Muscle of back (tissue), 3 donors: ENCODE measurements at regions not wholly inside any gene's neighbourhood (a gene's known extent, or its start where the extent isn't known, plus 50 kb on each side); places are given as distances from the start of the nearest gene placed in this dataset.
"Not testable (repeated sequence)": the region's sequence is repeated elsewhere in the genome, so short reads cannot be mapped to it uniquely, and the experiment has no call there.

Experiments used
- DNase-seq, 3 donors: peaks; one replicate each; pipeline versions ENCODE4 v3.0.0 to v3.0.0-alpha.2; 2013

DNA sequence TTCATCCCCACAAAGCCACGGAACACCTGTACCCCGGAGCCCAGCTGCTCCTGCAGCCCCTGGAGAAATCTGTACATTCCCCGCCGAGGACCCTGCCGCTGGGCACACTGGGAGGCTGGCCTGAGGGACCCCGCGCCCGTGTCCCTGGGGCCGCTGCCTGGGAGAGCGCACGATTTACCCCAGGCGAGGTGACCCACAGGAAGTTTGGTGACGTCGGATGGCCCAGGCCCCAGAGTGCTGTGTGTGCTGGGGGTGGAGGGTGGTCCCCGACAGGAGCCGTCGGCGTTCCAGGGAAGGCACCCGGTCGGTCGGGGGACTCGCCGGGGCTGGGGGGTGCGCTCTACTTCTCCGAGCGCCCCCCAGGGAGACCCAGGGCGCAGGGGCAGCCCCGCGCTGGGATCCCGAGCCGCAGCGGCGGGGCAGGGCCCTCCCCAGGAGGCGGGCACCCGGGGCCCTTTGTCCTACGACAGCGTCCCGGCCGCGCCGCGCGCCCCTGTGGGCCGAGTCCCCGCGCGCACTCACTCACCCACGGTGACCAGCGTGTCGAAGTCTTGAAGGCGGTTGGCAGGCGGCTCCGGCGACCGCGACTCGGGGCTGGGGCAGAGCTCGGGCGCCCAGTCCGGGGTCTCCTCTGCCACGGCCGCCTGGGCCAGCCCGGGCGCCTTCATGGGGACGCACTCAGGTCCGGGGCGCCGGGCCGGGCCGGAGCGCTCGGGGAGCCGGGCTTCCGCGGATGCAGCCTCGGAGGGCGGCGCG, 206.4 kb upstream of the PRKX start:
- DNase-seq = not testable (repeated sequence)

DNA sequence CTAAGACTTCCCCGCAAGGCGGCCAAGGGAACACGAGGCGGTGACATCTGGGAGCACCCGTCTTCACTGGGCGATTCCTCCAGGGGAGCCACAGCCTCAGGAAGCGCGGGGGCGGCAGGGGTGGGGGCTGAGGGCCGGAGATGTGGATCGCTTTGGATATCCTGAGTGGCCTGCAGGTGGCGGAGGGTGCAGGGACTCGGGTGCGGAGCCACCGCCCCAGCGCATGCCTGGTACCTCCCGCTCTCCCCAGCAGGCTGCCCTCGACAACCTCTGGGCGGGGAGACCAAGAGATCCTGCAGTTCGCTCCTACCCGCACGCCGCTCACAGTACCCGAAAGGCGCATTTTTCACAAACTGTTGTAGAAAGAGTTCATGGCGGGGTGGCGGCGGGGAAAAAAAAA, 201.4 kb upstream of the PRKX start:
- DNase-seq = not testable (repeated sequence)

DNA sequence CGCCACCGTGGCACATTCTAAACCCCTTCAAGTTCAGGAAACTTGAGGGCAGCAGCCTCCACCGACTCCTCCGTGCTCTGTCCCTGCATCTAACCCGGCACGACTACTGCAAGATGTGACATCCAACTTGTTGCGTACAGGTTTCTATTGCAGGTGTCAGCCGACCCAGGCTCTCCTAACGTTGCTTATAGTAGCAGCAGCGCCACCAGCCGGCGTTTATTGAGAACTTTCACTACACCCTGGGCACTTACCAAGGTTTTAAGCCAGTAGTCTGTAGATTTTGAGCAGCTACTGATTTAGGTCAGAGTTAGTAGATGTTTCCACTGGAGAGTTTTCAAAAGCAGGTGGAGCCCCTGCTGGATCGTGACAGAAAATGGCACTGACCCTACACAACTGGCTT, 200.6 kb upstream of the PRKX start:
- not testable (repeated sequence) for DNase-seq

DNA sequence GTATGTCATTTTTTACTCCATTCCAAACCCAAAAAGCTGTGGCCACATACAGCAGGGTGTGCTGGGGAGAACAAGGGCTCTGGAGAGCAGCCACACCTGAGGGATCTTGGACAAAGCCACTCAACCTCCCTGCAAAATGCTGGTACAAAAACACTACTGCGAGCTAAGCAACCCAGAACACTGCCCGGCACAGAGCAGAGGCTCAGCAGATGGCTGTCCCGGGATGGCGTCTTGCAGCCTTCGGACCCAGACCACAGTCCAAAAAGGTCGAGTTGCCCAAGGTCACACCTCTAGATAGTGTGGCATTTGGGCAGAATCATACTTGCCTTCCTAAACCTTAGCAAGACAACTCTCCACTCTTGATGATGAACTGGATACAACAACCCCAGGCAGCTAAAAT, 197.6 kb upstream of the PRKX start:
- not testable (repeated sequence) for DNase-seq

DNA sequence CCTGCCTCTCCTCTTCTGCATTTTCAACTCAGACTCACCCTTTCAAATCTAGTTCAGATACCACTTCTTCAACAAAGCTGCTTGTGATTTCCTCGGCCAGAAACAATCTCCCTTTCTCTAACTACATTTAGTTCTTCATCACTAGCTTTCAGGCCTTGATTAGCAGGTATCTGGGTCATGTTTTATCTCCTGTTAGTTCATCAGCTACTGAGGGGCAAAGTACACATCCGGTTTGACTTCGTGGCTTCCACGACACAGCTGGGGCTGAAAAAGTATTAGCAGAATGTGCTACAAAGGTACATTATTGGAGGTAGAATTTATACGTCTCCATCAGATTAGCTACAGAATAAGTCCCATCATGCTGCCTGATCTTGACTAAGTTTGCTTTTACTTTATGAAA, 197.2 kb upstream of the PRKX start:
- not testable (repeated sequence) for DNase-seq

DNA sequence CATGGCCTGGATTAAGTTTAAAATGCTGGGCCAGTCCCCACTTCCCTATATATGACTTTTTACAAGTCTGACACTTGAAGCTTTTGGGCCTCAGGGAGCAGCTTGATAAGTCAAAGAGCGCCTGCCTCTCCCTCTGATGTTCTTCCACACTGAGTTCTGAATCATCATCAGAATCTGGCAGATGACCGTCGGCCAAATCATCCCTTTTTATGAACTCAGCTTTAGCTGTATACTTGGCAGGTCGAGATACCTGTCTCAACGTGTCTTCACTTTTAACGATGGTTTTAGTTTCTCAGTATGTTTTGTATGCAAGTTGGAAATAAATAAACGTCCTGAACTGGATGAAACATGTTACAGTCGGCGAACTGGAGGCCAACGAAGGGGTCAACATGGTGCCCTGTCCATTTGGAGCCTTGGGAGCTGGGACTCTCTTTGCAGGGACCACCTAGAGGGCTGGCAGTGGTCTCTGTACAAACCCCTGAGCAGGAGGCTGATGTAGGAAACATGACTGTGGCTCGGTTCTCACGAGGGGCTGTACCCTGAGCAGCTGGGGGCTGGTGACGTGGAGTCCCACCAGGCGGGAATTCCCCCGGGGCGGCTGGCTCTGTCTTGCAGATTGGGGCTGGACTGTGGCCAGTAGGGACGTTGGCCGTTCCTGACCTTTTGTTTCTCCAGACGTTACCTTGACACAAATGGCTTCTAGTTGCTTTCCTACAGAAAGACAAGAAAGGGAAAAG, 192.2 kb upstream of the PRKX start:
- not testable (repeated sequence) for DNase-seq

DNA sequence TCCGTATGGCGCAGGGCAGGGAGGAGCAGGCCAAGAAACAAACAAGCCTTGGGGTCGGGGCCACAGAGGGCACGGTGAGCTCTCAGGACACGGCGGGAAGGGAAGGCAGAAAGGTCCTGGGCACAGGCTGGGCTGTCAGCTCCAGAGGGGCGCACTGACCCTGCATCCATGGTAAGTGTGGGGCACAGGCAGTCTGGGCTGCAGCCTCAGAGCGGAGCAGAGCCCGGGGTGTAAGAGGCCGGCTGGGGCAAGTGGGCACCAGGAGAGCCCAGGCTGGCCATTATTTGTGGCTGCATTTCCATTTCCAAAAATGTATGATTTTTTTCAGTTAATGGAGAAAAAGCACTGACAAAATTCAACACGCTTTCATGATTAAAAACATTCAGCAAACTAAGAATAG, 188.8 kb upstream of the PRKX start:
- not testable (repeated sequence) for DNase-seq

DNA sequence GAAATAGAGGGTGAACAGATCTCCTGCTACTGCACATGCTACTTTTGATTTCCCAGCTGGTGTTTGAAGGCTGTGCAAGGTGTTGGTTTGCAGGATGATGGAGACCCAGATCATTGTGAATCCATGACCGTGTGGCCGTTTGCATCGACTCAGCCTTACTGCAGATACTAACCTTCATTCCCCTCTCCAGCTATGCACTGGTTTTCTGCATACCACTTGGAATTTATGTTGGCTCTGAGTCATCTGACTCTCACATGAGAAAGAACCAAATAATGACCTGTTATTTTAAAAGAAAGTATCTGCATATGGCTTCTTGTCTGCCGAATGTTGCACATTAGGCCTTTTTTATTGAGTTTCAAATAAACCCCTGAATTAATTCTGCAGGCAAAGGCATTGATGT, 183.3 kb upstream of the PRKX start:
- not testable (repeated sequence) for DNase-seq

DNA sequence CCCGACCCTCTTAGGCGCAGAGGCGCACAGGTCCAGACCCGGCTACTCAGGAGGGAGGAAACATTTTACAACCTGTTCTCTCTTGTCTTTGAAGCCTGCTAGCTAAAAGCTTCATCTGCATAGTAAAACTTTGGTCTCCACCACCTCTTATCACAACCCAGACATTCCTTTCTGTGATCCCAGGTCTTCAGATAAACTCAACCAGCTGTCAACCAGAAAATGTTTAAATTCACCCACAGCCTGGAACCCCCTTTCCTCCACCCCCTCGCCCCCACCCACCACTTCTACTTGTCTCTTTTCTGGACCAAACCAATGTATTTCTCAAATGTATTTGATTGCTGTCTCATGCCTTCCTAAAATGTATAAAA, 169.1 kb upstream of the PRKX start:
- not testable (repeated sequence) for DNase-seq

DNA sequence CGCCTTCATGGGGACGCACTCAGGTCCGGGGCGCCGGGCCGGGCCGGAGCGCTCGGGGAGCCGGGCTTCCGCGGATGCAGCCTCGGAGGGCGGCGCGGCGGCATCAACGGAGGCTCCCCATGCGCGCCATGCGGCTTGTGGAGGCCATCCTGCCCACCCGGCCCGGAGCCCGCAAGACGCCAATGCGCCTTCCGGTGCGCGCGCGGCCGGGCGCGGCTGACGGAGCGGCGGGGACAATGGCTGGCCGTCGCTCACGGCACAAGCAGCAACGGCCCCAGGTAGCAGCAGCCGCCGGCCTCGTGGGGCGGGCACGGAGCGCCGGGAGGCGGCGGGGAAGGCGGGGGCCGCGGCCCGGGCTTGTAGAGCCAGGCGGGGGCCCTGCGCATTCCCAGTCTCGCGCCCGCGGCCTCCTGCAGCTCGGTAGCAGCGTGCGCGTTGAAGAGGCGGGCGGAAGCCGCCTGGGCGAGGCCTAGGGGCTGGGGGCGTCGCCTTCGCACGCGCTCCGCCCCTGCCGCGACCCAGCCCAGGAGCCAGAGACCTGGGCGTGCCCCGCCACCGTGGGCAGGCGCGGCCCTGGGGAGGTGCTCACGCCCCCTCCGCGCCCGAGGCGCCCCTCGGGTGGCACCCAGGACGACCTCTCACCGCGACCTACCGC, 168.6 kb upstream of the PRKX start:
- not testable (repeated sequence) for DNase-seq

DNA sequence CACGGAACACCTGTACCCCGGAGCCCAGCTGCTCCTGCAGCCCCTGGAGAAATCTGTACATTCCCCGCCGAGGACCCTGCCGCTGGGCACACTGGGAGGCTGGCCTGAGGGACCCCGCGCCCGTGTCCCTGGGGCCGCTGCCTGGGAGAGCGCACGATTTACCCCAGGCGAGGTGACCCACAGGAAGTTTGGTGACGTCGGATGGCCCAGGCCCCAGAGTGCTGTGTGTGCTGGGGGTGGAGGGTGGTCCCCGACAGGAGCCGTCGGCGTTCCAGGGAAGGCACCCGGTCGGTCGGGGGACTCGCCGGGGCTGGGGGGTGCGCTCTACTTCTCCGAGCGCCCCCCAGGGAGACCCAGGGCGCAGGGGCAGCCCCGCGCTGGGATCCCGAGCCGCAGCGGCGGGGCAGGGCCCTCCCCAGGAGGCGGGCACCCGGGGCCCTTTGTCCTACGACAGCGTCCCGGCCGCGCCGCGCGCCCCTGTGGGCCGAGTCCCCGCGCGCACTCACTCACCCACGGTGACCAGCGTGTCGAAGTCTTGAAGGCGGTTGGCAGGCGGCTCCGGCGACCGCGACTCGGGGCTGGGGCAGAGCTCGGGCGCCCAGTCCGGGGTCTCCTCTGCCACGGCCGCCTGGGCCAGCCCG, 167.9 kb upstream of the PRKX start:
- DNase-seq = not testable (repeated sequence)

DNA sequence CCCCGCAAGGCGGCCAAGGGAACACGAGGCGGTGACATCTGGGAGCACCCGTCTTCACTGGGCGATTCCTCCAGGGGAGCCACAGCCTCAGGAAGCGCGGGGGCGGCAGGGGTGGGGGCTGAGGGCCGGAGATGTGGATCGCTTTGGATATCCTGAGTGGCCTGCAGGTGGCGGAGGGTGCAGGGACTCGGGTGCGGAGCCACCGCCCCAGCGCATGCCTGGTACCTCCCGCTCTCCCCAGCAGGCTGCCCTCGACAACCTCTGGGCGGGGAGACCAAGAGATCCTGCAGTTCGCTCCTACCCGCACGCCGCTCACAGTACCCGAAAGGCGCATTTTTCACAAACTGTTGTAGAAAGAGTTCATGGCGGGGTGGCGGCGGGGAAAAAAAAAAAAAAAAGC, 162.9 kb upstream of the PRKX start:
- not testable (repeated sequence) for DNase-seq

DNA sequence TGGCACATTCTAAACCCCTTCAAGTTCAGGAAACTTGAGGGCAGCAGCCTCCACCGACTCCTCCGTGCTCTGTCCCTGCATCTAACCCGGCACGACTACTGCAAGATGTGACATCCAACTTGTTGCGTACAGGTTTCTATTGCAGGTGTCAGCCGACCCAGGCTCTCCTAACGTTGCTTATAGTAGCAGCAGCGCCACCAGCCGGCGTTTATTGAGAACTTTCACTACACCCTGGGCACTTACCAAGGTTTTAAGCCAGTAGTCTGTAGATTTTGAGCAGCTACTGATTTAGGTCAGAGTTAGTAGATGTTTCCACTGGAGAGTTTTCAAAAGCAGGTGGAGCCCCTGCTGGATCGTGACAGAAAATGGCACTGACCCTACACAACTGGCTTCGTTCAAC, 162.2 kb upstream of the PRKX start:
- not testable (repeated sequence) for DNase-seq

DNA sequence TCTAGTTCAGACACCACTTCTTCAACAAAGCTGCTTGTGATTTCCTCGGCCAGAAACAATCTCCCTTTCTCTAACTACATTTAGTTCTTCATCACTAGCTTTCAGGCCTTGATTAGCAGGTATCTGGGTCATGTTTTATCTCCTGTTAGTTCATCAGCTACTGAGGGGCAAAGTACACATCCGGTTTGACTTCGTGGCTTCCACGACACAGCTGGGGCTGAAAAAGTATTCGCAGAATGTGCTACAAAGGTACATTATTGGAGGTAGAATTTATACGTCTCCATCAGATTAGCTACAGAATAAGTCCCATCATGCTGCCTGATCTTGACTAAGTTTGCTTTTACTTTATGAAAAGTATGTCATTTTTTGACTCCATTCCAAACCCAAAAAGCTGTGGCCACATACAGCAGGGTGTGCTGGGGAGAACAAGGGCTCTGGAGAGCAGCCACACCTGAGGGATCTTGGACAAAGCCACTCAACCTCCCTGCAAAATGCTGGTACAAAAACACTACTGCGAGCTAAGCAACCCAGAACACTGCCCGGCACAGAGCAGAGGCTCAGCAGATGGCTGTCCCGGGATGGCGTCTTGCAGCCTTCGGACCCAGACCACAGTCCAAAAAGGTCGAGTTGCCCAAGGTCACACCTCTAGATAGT, 158.9 kb upstream of the PRKX start:
- not testable (repeated sequence) for DNase-seq

DNA sequence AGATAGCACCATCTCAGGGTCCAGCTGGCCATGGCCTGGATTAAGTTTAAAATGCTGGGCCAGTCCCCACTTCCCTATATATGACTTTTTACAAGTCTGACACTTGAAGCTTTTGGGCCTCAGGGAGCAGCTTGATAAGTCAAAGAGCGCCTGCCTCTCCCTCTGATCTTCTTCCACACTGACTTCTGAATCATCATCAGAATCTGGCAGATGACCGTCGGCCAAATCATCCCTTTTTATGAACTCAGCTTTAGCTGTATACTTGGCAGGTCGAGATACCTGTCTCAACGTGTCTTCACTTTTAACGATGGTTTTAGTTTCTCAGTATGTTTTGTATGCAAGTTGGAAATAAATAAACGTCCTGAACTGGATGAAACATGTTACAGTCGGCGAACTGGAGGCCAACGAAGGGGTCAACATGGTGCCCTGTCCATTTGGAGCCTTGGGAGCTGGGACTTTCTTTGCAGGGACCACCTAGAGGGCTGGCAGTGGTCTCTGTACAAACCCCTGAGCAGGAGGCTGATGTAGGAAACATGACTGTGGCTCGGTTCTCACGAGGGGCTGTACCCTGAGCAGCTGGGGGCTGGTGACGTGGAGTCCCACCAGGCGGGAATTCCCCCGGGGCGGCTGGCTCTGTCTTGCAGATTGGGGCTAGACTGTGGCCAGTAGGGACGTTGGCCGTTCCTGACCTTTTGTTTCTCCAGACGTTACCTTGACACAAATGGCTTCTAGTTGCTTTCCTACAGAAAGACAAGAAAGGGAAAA, 153.8 kb upstream of the PRKX start:
- DNase-seq = not testable (repeated sequence)

DNA sequence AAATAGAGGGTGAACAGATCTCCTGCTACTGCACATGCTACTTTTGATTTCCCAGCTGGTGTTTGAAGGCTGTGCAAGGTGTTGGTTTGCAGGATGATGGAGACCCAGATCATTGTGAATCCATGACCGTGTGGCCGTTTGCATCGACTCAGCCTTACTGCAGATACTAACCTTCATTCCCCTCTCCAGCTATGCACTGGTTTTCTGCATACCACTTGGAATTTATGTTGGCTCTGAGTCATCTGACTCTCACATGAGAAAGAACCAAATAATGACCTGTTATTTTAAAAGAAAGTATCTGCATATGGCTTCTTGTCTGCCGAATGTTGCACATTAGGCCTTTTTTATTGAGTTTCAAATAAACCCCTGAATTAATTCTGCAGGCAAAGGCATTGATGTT, 144.9 kb upstream of the PRKX start:
- not testable (repeated sequence) for DNase-seq

DNA sequence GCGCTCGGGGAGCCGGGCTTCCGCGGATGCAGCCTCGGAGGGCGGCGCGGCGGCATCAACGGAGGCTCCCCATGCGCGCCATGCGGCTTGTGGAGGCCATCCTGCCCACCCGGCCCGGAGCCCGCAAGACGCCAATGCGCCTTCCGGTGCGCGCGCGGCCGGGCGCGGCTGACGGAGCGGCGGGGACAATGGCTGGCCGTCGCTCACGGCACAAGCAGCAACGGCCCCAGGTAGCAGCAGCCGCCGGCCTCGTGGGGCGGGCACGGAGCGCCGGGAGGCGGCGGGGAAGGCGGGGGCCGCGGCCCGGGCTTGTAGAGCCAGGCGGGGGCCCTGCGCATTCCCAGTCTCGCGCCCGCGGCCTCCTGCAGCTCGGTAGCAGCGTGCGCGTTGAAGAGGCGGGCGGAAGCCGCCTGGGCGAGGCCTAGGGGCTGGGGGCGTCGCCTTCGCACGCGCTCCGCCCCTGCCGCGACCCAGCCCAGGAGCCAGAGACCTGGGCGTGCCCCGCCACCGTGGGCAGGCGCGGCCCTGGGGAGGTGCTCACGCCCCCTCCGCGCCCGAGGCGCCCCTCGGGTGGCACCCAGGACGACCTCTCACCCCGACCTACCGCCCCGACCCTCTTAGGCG, 130.2 kb upstream of the PRKX start:
- not testable (repeated sequence) for DNase-seq

DNA sequence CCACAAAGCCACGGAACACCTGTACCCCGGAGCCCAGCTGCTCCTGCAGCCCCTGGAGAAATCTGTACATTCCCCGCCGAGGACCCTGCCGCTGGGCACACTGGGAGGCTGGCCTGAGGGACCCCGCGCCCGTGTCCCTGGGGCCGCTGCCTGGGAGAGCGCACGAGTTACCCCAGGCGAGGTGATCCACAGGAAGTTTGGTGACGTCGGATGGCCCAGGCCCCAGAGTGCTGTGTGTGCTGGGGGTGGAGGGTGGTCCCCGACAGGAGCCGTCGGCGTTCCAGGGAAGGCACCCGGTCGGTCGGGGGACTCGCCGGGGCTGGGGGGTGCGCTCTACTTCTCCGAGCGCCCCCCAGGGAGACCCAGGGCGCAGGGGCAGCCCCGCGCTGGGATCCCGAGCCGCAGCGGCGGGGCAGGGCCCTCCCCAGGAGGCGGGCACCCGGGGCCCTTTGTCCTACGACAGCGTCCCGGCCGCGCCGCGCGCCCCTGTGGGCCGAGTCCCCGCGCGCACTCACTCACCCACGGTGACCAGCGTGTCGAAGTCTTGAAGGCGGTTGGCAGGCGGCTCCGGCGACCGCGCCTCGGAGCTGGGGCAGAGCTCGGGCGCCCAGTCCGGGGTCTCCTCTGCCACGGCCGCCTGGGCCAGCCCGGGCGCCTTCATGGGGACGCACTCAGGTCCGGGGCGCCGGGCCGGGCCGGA, 129.5 kb upstream of the PRKX start:
- DNase-seq = not testable (repeated sequence)

DNA sequence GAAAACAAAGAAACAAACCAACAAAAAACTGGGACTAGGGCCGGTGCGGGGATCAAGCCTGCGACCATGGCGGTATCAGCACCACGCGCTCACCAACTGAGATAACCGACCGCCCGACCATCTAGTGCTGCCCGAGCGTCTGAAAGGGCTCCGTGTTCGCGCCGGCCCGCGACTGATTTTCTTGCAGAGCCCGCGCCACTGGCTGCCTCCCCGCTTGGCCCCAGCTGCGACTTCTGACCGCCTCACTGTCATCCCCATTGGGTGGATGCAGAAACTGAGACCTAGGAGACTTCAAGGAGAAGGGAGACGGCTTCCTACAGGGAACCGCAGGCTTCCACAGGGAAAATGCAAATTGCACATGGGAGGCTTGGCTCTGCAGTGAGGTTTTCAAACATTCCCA, 125.3 kb upstream of the PRKX start:
- not testable (repeated sequence) for DNase-seq
